Adrenal gland (tissue), 9 donors: ENCODE measurements at regions not wholly inside any gene's neighbourhood (a gene's known extent, or its start where the extent isn't known, plus 50 kb on each side); places are given as distances from the start of the nearest gene placed in this dataset.
"Not testable (repeated sequence)": the region's sequence is repeated elsewhere in the genome, so short reads cannot be mapped to it uniquely, and the experiment has no call there.

Experiments used
- DNase-seq, 7 donors: peaks; one replicate each; pipeline ENCODE4 v3.0.0-alpha.2; 2019 to 2020
- H3K27ac ChIP-seq, 5 donors: fragments of 200-600 bp; sonication (generic) in 4 of 5; 1 replicate in 3 of 5; 2 replicates in 2 of 5; pipeline versions ENCODE4 v1.5.1 to v1.8.0; 2016 to 2020; ENCODE audit warnings: mild to moderate bottlenecking in 1 of 5
- H3K27me3 ChIP-seq: fragments of 200-600 bp; 2 replicates; pipeline ENCODE4 v1.8.0; 2021
- H3K36me3 ChIP-seq, 2 donors: fragments of 200-600 bp; replicated peaks in 1 of 2; 1 replicate in 1 of 2; 2 replicates in 1 of 2; pipeline versions ENCODE4 v1.5.1 to v1.8.0; 2018 to 2022
- H3K4me1 ChIP-seq, 2 donors: fragments of 200-600 bp; replicated peaks in 1 of 2; 1 replicate in 1 of 2; 2 replicates in 1 of 2; pipeline versions ENCODE4 v1.5.1 to v1.8.0; 2018 to 2021
- H3K4me3 ChIP-seq, 4 donors: fragments of 200-600 bp; sonication (generic) in 3 of 4; one replicate each; pipeline ENCODE4 v1.5.1; 2016 to 2018
- H3K9me3 ChIP-seq, 3 donors: fragments of 200-600 bp; sonication (generic) in 1 of 3; replicated peaks in 1 of 3; 1 replicate in 2 of 3; 2 replicates in 1 of 3; pipeline versions ENCODE4 v1.5.1 to v1.8.0; 2016 to 2021
- CTCF ChIP-seq, 6 experiments: fragments of 450-650 bp in 4 of 6; fragments of 200-600 bp in 2 of 6; sonication (generic) in 1 of 6; IDR thresholded peaks; 1 replicate in 5 of 6; 2 replicates in 1 of 6; pipeline versions ENCODE4 v1.5.1 to v1.8.0; 2016 to 2021; ENCODE audit warnings: antibody characterized with exemption in 6 of 6, mild to moderate bottlenecking in 2 of 6, moderate library complexity in 1 of 6
- POLR2A ChIP-seq, 2 donors: fragments of 450-650 bp; IDR thresholded peaks; one replicate each; pipeline ENCODE4 v1.6.1; 2017; ENCODE audit warnings: antibody characterized with exemption in 2 of 2, mild to moderate bottlenecking in 2 of 2, moderate library complexity in 1 of 2
- whole genome bisulfite sequencing, 4 donors: extraction: QIAGEN DNeasy Blood & Tissue Kit in 2 of 4; methylation state at CpG; one replicate each; pipeline versions ENCODE4 v1.1.5 to v1.1.7; 2013 to 2017; 5-methylcytosine and 5-hydroxymethylcytosine counted together
- intact Hi-C, 2 donors: fragments of 100-400 bp; cut with DNase I; formaldehyde crosslinking; loops; one replicate each; pipeline versions ENCODE4 v1.14.1 to v1.15.0; 2022 to 2023
- donor health status: healthy with polysubstance abuse.
- donor health status: Bipolar disorder and iron deficiency.
- donor health status: DM: yes; HTN: yes; CAD: no.
- donor health status: DM: no; HTN: no; CAD: no.
- donor health status: DM: no; HTN: no; CAD: no.

GRCh38 chr2:81395746-81396145 lies 1091.2 kb upstream of the LRRTM1 start:
- intact Hi-C loops: no loop called here
- Histone ChIP-seq H3K4me1 (no peaks in the 10 kb centered on the region), H3K36me3 (no peaks in the 10 kb centered on the region), H3K4me3 (no peak overlapping the region), H3K27me3 (no peaks in the 10 kb centered on the region), H3K9me3 (no peaks in the 10 kb centered on the region), H3K27ac (no peak overlapping the region)
- TF ChIP-seq POLR2A (IDR thresholded peaks at IDR 0.05): no peak
- no peak for TF ChIP-seq CTCF (IDR thresholded peaks at IDR 0.05)
- 57 to 71% (median 68%) methylated on average over 2 of the region's 2 CpGs for WGBS, 4 donors
- DNase-seq: no peak

GRCh38 chr2:81389203-81389602 lies 1084.7 kb upstream of the LRRTM1 start:
- no peaks in the 10 kb centered on the region for H3K4me1 ChIP-seq
- H3K9me3 ChIP-seq: no peaks in the 10 kb centered on the region
- WGBS, 4 donors: 68 to 77% (median 69%) methylated on average over 3 of the region's 3 CpGs
- H3K4me3 ChIP-seq: no peak overlapping the region
- TF ChIP-seq POLR2A (IDR thresholded peaks at IDR 0.05): no peak
- no peak for TF ChIP-seq CTCF (IDR thresholded peaks at IDR 0.05)
- intact Hi-C loops: no loop called here
- H3K36me3 ChIP-seq: no peaks in the 10 kb centered on the region
- no peak for DNase-seq
- H3K27ac ChIP-seq: no peak overlapping the region
- no peaks in the 10 kb centered on the region for H3K27me3 ChIP-seq

GRCh38 chr2:81363800-81364199 lies 1059.2 kb upstream of the LRRTM1 start:
- no peaks in the 10 kb centered on the region for H3K9me3 ChIP-seq
- intact Hi-C loops: no loop called here
- TF ChIP-seq CTCF (IDR thresholded peaks at IDR 0.05) (no peak), POLR2A (IDR thresholded peaks at IDR 0.05) (no peak)
- H3K4me1 ChIP-seq: no peaks in the 10 kb centered on the region
- no peaks in the 10 kb centered on the region for H3K36me3 ChIP-seq
- no peaks in the 10 kb centered on the region for H3K27me3 ChIP-seq
- H3K4me3 ChIP-seq: no peak overlapping the region
- no peak overlapping the region for H3K27ac ChIP-seq
- no peak for DNase-seq

GRCh38 chr2:81362468-81362867 lies 1057.9 kb upstream of the LRRTM1 start:
- H3K4me3 ChIP-seq, H3K27ac ChIP-seq: not testable (repeated sequence)

GRCh38 chr2:81355436-81355835 lies 1050.9 kb upstream of the LRRTM1 start:
- no peak for DNase-seq
- H3K36me3 ChIP-seq: no peaks in the 10 kb centered on the region
- 53 to 73% (median 63%) methylated on average over 1 of the region's 1 CpG for WGBS, 4 donors
- H3K27ac ChIP-seq: no peak overlapping the region
- H3K4me1 ChIP-seq: no peaks in the 10 kb centered on the region
- H3K9me3 ChIP-seq: no peaks in the 10 kb centered on the region
- no peaks in the 10 kb centered on the region for H3K27me3 ChIP-seq
- intact Hi-C loops: no loop called here
- TF ChIP-seq CTCF (IDR thresholded peaks at IDR 0.05) (no peak), POLR2A (IDR thresholded peaks at IDR 0.05) (no peak)
- H3K4me3 ChIP-seq: no peak overlapping the region

More at GRCh38 chr2:81362468-81362867, 1057.9 kb upstream of the LRRTM1 start:
- H3K9me3 ChIP-seq, H3K36me3 ChIP-seq, H3K27me3 ChIP-seq, H3K4me1 ChIP-seq, DNase-seq, intact Hi-C loops: not testable (repeated sequence)
- 80 to 86% (median 81%) methylated on average over 9 to 11 of the region's 11 CpGs for WGBS, 4 donors
